ENCODE measurements at regions not wholly inside any gene's neighbourhood (a gene's known extent, or its start where the extent isn't known, plus 50 kb on each side); places are given as distances from the start of the nearest gene placed in this dataset.
A peak's percentile ranks its signal among the peaks of the same experiment; 100 is the strongest.

GRCh38 chr13:109900741-109901140 is 114.4 kb upstream of the IRS2 start:
- Histone ChIP-seq H3K4me3 (no peak overlapping the region), H3K27me3 (ENCODE audit: control insufficient read depth in 3 of 3, insufficient read depth in 3 of 3, low read length in 2 of 3) (peaks cover 0 to 27% (median 2%) of the 10 kb centered on the region in 3 donors), H3K36me3 (ENCODE audit: control insufficient read depth in 4 of 4, insufficient read depth in 4 of 4, low read length in 4 of 4) (no peaks in the 10 kb centered on the region), H3K4me1 (ENCODE audit: control insufficient read depth in 5 of 5, insufficient read depth in 5 of 5, low read length in 5 of 5) (peaks cover 0 to 18% (median 7%) of the 10 kb centered on the region in 5 donors), H3K9ac (ENCODE audit: insufficient read depth in 1 of 2, low read length in 2 of 2) (no peak overlapping the region), H3K9me3 (ENCODE audit: control insufficient read depth in 4 of 4, insufficient read depth in 3 of 4, low read length in 3 of 4) (no peaks in the 10 kb centered on the region), H3K27ac (ENCODE audit: low read depth in 1 of 2, low read length in 1 of 2) (no peak overlapping the region)
- TF ChIP-seq, protein P1, sequence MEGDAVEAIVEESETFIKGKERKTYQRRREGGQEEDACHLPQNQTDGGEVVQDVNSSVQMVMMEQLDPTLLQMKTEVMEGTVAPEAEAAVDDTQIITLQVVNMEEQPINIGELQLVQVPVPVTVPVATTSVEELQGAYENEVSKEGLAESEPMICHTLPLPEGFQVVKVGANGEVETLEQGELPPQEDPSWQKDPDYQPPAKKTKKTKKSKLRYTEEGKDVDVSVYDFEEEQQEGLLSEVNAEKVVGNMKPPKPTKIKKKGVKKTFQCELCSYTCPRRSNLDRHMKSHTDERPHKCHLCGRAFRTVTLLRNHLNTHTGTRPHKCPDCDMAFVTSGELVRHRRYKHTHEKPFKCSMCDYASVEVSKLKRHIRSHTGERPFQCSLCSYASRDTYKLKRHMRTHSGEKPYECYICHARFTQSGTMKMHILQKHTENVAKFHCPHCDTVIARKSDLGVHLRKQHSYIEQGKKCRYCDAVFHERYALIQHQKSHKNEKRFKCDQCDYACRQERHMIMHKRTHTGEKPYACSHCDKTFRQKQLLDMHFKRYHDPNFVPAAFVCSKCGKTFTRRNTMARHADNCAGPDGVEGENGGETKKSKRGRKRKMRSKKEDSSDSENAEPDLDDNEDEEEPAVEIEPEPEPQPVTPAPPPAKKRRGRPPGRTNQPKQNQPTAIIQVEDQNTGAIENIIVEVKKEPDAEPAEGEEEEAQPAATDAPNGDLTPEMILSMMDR (IDR thresholded peaks at IDR 0.05; ENCODE audit: control extremely low read depth, extremely low read depth) = no peak
- ATAC-seq (ENCODE audit: insufficient read depth, low FRiP score) (no peak), DNase-seq (no peak)
- 63 to 72% methylated on average over 8 of the region's 8 CpGs for WGBS, 2 donors

DNA sequence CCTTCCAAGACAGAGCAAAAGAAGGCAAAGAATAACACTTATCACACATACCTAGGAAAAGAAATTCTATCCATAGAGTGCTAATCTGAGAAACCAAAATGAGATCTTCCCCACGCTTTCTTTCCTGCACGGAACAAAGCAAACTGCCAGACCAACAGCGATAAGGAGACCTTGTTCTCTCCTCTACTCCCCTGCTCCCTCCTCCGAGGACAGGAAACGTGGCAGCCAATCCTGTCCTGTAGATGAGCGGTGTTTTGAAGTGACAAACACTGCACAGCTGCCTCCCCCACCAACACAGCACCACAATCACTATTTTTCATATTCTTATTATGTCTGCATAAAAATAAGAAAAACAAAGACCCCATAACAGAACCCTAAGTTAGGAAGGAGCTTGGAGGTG is 113.9 kb upstream of the IRS2 start:
- Histone ChIP-seq H3K27me3 (ENCODE audit: control insufficient read depth in 3 of 3, insufficient read depth in 3 of 3, low read length in 2 of 3) (peaks cover 0 to 27% (median 6%) of the 10 kb centered on the region in 3 donors), H3K4me1 (ENCODE audit: control insufficient read depth in 5 of 5, insufficient read depth in 5 of 5, low read length in 5 of 5) (peaks cover 0 to 18% (median 7%) of the 10 kb centered on the region in 5 donors), H3K27ac (ENCODE audit: low read depth in 1 of 2, low read length in 1 of 2) (no peak overlapping the region), H3K9ac (ENCODE audit: insufficient read depth in 1 of 2, low read length in 2 of 2) (no peak overlapping the region), H3K4me3 (no peak overlapping the region), H3K9me3 (ENCODE audit: control insufficient read depth in 4 of 4, insufficient read depth in 3 of 4, low read length in 3 of 4) (no peaks in the 10 kb centered on the region), H3K36me3 (ENCODE audit: control insufficient read depth in 4 of 4, insufficient read depth in 4 of 4, low read length in 4 of 4) (no peaks in the 10 kb centered on the region)
- WGBS, 2 donors = 10 to 11% methylated on average over 6 of the region's 6 CpGs
- DNase-seq = no peak
- no peak for ATAC-seq (ENCODE audit: insufficient read depth, low FRiP score)
- TF ChIP-seq, protein P1 (IDR thresholded peaks at IDR 0.05; ENCODE audit: control extremely low read depth, extremely low read depth) = no peak

DNA sequence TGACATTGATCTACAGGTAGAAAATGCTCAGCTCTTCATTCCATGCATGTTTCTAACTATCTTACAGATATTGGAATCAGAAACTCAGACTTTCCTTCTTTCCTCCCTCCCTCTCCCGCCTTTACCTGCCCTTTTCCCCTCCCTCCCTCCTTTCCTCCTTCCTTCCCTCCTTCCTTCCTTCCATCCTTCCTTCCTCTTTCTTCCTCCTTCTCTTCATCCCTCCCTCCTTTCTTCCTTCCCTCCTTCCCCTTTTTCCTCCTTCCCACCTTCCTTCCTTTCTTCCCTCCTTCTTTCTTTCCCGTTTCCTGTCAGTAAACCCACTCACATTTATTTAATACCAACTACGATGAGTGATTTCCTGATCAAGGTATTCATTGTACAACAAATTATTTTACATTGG is 113.4 kb upstream of the IRS2 start:
- peaks cover 0 to 18% (median 7%) of the 10 kb centered on the region in 5 donors for H3K4me1 ChIP-seq (ENCODE audit: control insufficient read depth in 5 of 5, insufficient read depth in 5 of 5, low read length in 5 of 5)
- WGBS, 2 donors = 32 to 54% methylated on average over 2 to 3 of the region's 3 CpGs
- ATAC-seq (ENCODE audit: insufficient read depth, low FRiP score) (no peak), DNase-seq (no peak)
- TF ChIP-seq, protein P1 (IDR thresholded peaks at IDR 0.05; ENCODE audit: control extremely low read depth, extremely low read depth) = no peak
- H3K4me3 ChIP-seq = no peak overlapping the region
- H3K9me3 ChIP-seq (ENCODE audit: control insufficient read depth in 4 of 4, insufficient read depth in 3 of 4, low read length in 3 of 4) = no peaks in the 10 kb centered on the region
- no peak overlapping the region for H3K9ac ChIP-seq (ENCODE audit: insufficient read depth in 1 of 2, low read length in 2 of 2)
- H3K36me3 ChIP-seq (ENCODE audit: control insufficient read depth in 4 of 4, insufficient read depth in 4 of 4, low read length in 4 of 4) = no peaks in the 10 kb centered on the region
- peaks cover 0 to 27% (median 6%) of the 10 kb centered on the region in 3 donors for H3K27me3 ChIP-seq (ENCODE audit: control insufficient read depth in 3 of 3, insufficient read depth in 3 of 3, low read length in 2 of 3)
- no peak overlapping the region for H3K27ac ChIP-seq (ENCODE audit: low read depth in 1 of 2, low read length in 1 of 2)

GRCh38 chr13:109899316-109899715 is 112.9 kb upstream of the IRS2 start:
- H3K27ac ChIP-seq (ENCODE audit: low read depth in 1 of 2, low read length in 1 of 2) = no peak overlapping the region
- H3K4me3 ChIP-seq = no peak overlapping the region
- H3K9ac ChIP-seq (ENCODE audit: insufficient read depth in 1 of 2, low read length in 2 of 2) = no peak overlapping the region
- TF ChIP-seq, protein P1 (IDR thresholded peaks at IDR 0.05; ENCODE audit: control extremely low read depth, extremely low read depth) = no peak
- 85 to 87% methylated on average over 3 of the region's 3 CpGs for WGBS, 2 donors
- ATAC-seq (ENCODE audit: insufficient read depth, low FRiP score) (no peak), DNase-seq (peak in 2 of 3 donors; percentile 90 to 97)
- H3K9me3 ChIP-seq (ENCODE audit: control insufficient read depth in 4 of 4, insufficient read depth in 3 of 4, low read length in 3 of 4) = no peaks in the 10 kb centered on the region
- H3K27me3 ChIP-seq (ENCODE audit: control insufficient read depth in 3 of 3, insufficient read depth in 3 of 3, low read length in 2 of 3) = peaks cover 0 to 27% (median 6%) of the 10 kb centered on the region in 3 donors
- no peaks in the 10 kb centered on the region for H3K36me3 ChIP-seq (ENCODE audit: control insufficient read depth in 4 of 4, insufficient read depth in 4 of 4, low read length in 4 of 4)
- peaks cover 0 to 18% (median 7%) of the 10 kb centered on the region in 5 donors for H3K4me1 ChIP-seq (ENCODE audit: control insufficient read depth in 5 of 5, insufficient read depth in 5 of 5, low read length in 5 of 5)
